ENCODE measurements at regions not wholly inside any gene's neighbourhood (a gene's known extent, or its start where the extent isn't known, plus 50 kb on each side); places are given as distances from the start of the nearest gene placed in this dataset.

DNA sequence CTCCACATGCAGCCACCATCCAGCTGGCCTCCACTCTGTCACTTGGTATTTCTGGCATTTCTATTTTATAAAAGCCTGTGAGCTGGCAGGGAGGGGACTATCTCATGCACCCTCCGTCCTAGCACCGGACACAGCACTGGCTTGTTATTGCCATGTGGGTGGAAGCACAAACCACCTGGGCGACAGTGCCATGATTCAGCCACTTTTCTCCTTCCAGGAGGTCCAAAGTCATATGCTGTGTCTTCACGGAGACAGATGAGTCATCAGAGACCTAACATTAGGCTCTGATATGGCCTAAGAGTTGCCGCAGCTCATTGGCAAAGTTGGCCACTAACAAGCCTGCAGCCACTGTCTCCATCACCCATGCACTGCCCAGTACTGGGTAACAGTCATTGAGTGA lies 1123.0 kb downstream of the VRK1 start:
- no peaks in the 10 kb centered on the region for H3K27me3 Mint-ChIP-seq (ENCODE audit: insufficient read depth)
- no peak overlapping the region for H3K27ac Mint-ChIP-seq
- H3K4me1 Mint-ChIP-seq (ENCODE audit: low read depth): no peaks in the 10 kb centered on the region
- peaks cover 71% of the 10 kb centered on the region for H3K9me3 Mint-ChIP-seq
- TF ChIP-seq, protein P1, sequence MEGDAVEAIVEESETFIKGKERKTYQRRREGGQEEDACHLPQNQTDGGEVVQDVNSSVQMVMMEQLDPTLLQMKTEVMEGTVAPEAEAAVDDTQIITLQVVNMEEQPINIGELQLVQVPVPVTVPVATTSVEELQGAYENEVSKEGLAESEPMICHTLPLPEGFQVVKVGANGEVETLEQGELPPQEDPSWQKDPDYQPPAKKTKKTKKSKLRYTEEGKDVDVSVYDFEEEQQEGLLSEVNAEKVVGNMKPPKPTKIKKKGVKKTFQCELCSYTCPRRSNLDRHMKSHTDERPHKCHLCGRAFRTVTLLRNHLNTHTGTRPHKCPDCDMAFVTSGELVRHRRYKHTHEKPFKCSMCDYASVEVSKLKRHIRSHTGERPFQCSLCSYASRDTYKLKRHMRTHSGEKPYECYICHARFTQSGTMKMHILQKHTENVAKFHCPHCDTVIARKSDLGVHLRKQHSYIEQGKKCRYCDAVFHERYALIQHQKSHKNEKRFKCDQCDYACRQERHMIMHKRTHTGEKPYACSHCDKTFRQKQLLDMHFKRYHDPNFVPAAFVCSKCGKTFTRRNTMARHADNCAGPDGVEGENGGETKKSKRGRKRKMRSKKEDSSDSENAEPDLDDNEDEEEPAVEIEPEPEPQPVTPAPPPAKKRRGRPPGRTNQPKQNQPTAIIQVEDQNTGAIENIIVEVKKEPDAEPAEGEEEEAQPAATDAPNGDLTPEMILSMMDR (IDR thresholded peaks at IDR 0.05): no peak
- H3K36me3 Mint-ChIP-seq (ENCODE audit: low read depth): no peaks in the 10 kb centered on the region
- H3K4me3 Mint-ChIP-seq: no peak overlapping the region
- no peak for DNase-seq

- Mint-ChIP-seq H3K36me3 (ENCODE audit: low read depth) (no peaks in the 10 kb centered on the region), H3K4me1 (ENCODE audit: low read depth) (no peaks in the 10 kb centered on the region), H3K4me3 (no peak overlapping the region), H3K9me3 (peaks cover 75% of the 10 kb centered on the region), H3K27ac (no peak overlapping the region), H3K27me3 (ENCODE audit: insufficient read depth) (no peaks in the 10 kb centered on the region)
- no peak for DNase-seq
- TF ChIP-seq, protein P1 (IDR thresholded peaks at IDR 0.05): no peak
Measured at GRCh38 chr14:97921296-97921695, 1124.1 kb downstream of the VRK1 start.

DNA sequence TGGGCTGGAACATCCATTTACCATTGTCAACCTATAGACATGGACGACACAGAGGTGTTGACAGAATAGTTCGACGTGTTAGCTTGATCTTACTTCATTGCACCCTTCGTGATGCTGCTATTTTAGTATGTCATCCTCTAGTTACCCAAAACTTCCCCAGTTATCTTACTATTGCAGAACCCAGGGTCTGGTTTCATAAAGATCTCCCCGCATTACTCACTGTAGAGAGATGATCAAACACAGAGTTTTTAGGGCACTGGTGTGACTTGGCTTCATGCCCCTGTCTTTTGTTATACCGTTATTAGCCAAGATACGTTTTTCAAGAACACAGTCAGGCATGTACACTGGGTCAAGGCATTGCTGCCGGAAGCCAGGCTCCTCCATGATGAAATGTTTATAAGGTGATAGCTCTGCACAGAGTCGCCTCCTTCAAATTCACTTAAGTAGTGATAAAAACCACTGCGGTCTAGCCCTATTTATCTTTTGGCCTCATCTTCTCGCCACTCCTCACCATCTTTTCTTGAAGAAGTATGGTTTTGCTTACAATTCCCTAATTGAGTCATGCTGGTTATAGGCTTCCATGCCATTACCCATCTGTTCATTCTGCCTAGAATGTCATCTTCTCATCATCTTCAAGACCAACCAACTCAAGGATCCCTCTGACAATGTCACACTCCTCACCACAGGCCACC lies 1127.9 kb downstream of the VRK1 start:
- peaks cover 71% of the 10 kb centered on the region for H3K9me3 Mint-ChIP-seq
- TF ChIP-seq, protein P1 (IDR thresholded peaks at IDR 0.05): no peak
- DNase-seq: no peak
- no peaks in the 10 kb centered on the region; the same call in 1 of the 2 replicates for H3K27me3 Mint-ChIP-seq (ENCODE audit: insufficient read depth)
- H3K4me3 Mint-ChIP-seq: no peak overlapping the region
- H3K4me1 Mint-ChIP-seq (ENCODE audit: low read depth): no peaks in the 10 kb centered on the region
- no peaks in the 10 kb centered on the region for H3K36me3 Mint-ChIP-seq (ENCODE audit: low read depth)
- H3K27ac Mint-ChIP-seq: no peak overlapping the region

- Mint-ChIP-seq H3K4me1 (ENCODE audit: low read depth) (no peaks in the 10 kb centered on the region), H3K27ac (no peak overlapping the region), H3K9me3 (peaks cover 70% of the 10 kb centered on the region), H3K27me3 (ENCODE audit: insufficient read depth) (no peaks in the 10 kb centered on the region; the same call in 1 of the 2 replicates), H3K36me3 (ENCODE audit: low read depth) (no peaks in the 10 kb centered on the region), H3K4me3 (no peak overlapping the region)
- no peak for DNase-seq
- TF ChIP-seq, protein P1 (IDR thresholded peaks at IDR 0.05): no peak
Measured at GRCh38 chr14:97930166-97930565, 1133.0 kb downstream of the VRK1 start.

DNA sequence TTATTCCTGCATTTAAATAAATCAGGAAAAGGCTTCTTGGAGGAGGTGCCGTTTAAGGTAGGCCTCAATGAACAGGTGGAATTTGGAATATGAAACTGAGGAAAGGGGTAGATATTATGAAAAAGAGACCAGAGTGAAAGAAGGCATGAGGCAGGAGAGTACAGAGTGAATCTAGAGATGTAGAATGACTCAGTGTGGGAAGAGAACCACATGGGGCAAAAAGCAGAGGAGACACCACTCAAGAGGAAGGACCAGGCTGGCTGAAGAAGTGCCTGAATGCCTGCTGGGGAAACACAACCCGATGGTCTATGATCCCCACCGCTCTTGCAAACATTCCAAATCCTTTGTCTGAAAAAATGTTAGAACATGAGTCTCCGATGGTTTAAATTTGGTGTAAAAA lies 1134.1 kb downstream of the VRK1 start:
- no peak overlapping the region for H3K4me3 Mint-ChIP-seq
- no peaks in the 10 kb centered on the region; the same call in 1 of the 2 replicates for H3K27me3 Mint-ChIP-seq (ENCODE audit: insufficient read depth)
- H3K9me3 Mint-ChIP-seq: peaks cover 62% of the 10 kb centered on the region
- H3K36me3 Mint-ChIP-seq (ENCODE audit: low read depth): no peaks in the 10 kb centered on the region
- H3K27ac Mint-ChIP-seq: no peak overlapping the region
- DNase-seq: no peak
- TF ChIP-seq, protein P1 (IDR thresholded peaks at IDR 0.05): no peak
- no peaks in the 10 kb centered on the region for H3K4me1 Mint-ChIP-seq (ENCODE audit: low read depth)
